Nephron progenitor cell (in vitro differentiated cells): ENCODE measurements at regions not wholly inside any gene's neighbourhood (a gene's known extent, or its start where the extent isn't known, plus 50 kb on each side); places are given as distances from the start of the nearest gene placed in this dataset.

Experiments
- DNase-seq: peaks from one replicate; pipeline ENCODE4 v3.0.0; 2021
- H3K27ac Mint-ChIP-seq: 2 replicates; pipeline ENCODE4 v1.8.0; 2021; ENCODE audit warnings: mild to moderate bottlenecking, moderate library complexity, mixed read lengths
- H3K27me3 Mint-ChIP-seq: 2 replicates; pipeline ENCODE4 v1.8.0; 2021; ENCODE audit warnings: mild to moderate bottlenecking, low read depth, mixed read lengths; ENCODE audit not compliant: poor library complexity
- H3K36me3 Mint-ChIP-seq: 2 replicates; pipeline ENCODE4 v1.8.0; 2021; ENCODE audit warnings: low read depth, mixed read lengths
- H3K4me1 Mint-ChIP-seq: 2 replicates; pipeline ENCODE4 v1.8.0; 2021; ENCODE audit warnings: mixed read lengths
- H3K4me3 Mint-ChIP-seq: 2 replicates; pipeline ENCODE4 v1.8.0; 2021; ENCODE audit warnings: mild to moderate bottlenecking, moderate library complexity, mixed read lengths
- H3K9me3 Mint-ChIP-seq: 2 replicates; pipeline ENCODE4 v1.8.0; 2021; ENCODE audit warnings: mild to moderate bottlenecking, moderate library complexity, mixed read lengths
- CTCF ChIP-seq: fragments of 200-600 bp; sonication (generic); IDR thresholded peaks from 2 replicates; pipeline ENCODE4 v1.5.0; 2021; ENCODE audit warnings: antibody characterized with exemption

- Mint-ChIP-seq H3K4me3 (peak overlapping the region; percentile 50), H3K27ac (peak overlapping the region; percentile 77), H3K36me3 (no peaks in the 10 kb centered on the region), H3K4me1 (peaks cover 54% of the 10 kb centered on the region), H3K9me3 (peaks cover 16% of the 10 kb centered on the region), H3K27me3 (peaks cover 3% of the 10 kb centered on the region)
- TF ChIP-seq CTCF, result no peak
- DNase-seq, result peak; percentile 23
Measured at GRCh38 chr3:31361371-31362273, 171.1 kb upstream of the STT3B start.

GRCh38 chr3:31364188-31364587 lies 168.5 kb upstream of the STT3B start:
- Mint-ChIP-seq H3K36me3 (no peaks in the 10 kb centered on the region), H3K27ac (no peak overlapping the region), H3K9me3 (peaks cover 3% of the 10 kb centered on the region), H3K4me3 (no peak overlapping the region), H3K4me1 (peaks cover 54% of the 10 kb centered on the region), H3K27me3 (no peaks in the 10 kb centered on the region)
- no peak for DNase-seq
- no peak for TF ChIP-seq CTCF

GRCh38 chr3:31364711-31365110 lies 168.0 kb upstream of the STT3B start:
- DNase-seq, result no peak
- H3K27ac Mint-ChIP-seq, result peak overlapping the region; percentile 37
- H3K36me3 Mint-ChIP-seq, result no peaks in the 10 kb centered on the region
- no peak for TF ChIP-seq CTCF
- no peak overlapping the region for H3K4me3 Mint-ChIP-seq
- H3K27me3 Mint-ChIP-seq, result no peaks in the 10 kb centered on the region
- peaks cover 3% of the 10 kb centered on the region for H3K9me3 Mint-ChIP-seq
- H3K4me1 Mint-ChIP-seq, result peaks cover 54% of the 10 kb centered on the region

- peaks cover 29% of the 10 kb centered on the region for H3K4me1 Mint-ChIP-seq
- no peak for TF ChIP-seq CTCF
- DNase-seq, result no peak
- H3K27ac Mint-ChIP-seq, result no peak overlapping the region
- no peak overlapping the region for H3K4me3 Mint-ChIP-seq
- no peaks in the 10 kb centered on the region for H3K27me3 Mint-ChIP-seq
- H3K9me3 Mint-ChIP-seq, result peaks cover 12% of the 10 kb centered on the region
- H3K36me3 Mint-ChIP-seq, result no peaks in the 10 kb centered on the region
Measured at GRCh38 chr3:31367518-31367917, 165.2 kb upstream of the STT3B start.

GRCh38 chr3:31369637-31370379 lies 162.9 kb upstream of the STT3B start:
- Mint-ChIP-seq H3K4me1 (peaks cover 14% of the 10 kb centered on the region), H3K9me3 (peaks cover 9% of the 10 kb centered on the region), H3K27me3 (no peaks in the 10 kb centered on the region), H3K36me3 (no peaks in the 10 kb centered on the region), H3K27ac (no peak overlapping the region), H3K4me3 (no peak overlapping the region)
- TF ChIP-seq CTCF, result no peak
- DNase-seq, result no peak
